Mesothelial cell of epicardium (in vitro differentiated cells): ENCODE measurements at regions not wholly inside any gene's neighbourhood (a gene's known extent, or its start where the extent isn't known, plus 50 kb on each side); places are given as distances from the start of the nearest gene placed in this dataset.

Source experiments
- DNase-seq, 2 experiments: peaks; one replicate each; pipeline ENCODE4 v3.0.0; 2021; ENCODE audit warnings: low spot score in 2 of 2; ENCODE audit not compliant: unreplicated experiment in 2 of 2
- H3K27ac Mint-ChIP-seq: 2 replicates; pipeline ENCODE4 v1.8.0; 2021; ENCODE audit warnings: mixed read lengths
- H3K27me3 Mint-ChIP-seq: 2 replicates; pipeline ENCODE4 v1.8.0; 2021; ENCODE audit warnings: low read depth, mixed read lengths
- H3K36me3 Mint-ChIP-seq: 2 replicates; pipeline ENCODE4 v1.8.0; 2021; ENCODE audit warnings: mixed read lengths
- H3K4me1 Mint-ChIP-seq: 2 replicates; pipeline ENCODE4 v1.8.0; 2021; ENCODE audit warnings: mixed read lengths
- H3K4me3 Mint-ChIP-seq: 2 replicates; pipeline ENCODE4 v1.8.0; 2021; ENCODE audit warnings: mild to moderate bottlenecking, moderate library complexity, mixed read lengths
- H3K9me3 Mint-ChIP-seq: 2 replicates; pipeline ENCODE4 v1.8.0; 2021; ENCODE audit warnings: mixed read lengths
- CTCF ChIP-seq: fragments of 200-600 bp; sonication (generic); IDR thresholded peaks from one replicate; pipeline ENCODE4 v1.5.0; 2021; ENCODE audit warnings: antibody characterized with exemption; ENCODE audit not compliant: unreplicated experiment

GRCh38 chr15:66859688-66860253 lies 157.7 kb downstream of the SMAD6 start:
- no peak for TF ChIP-seq CTCF
- Mint-ChIP-seq H3K4me3 (no peak overlapping the region), H3K4me1 (peaks cover 22% of the 10 kb centered on the region), H3K27me3 (no peaks in the 10 kb centered on the region), H3K27ac (no peak overlapping the region), H3K36me3 (peaks cover 2% of the 10 kb centered on the region), H3K9me3 (no peaks in the 10 kb centered on the region)
- no peak for DNase-seq

- no peak for TF ChIP-seq CTCF
- no peak overlapping the region for H3K27ac Mint-ChIP-seq
- peaks cover 2% of the 10 kb centered on the region for H3K36me3 Mint-ChIP-seq
- H3K9me3 Mint-ChIP-seq: no peaks in the 10 kb centered on the region
- DNase-seq: no peak
- no peak overlapping the region for H3K4me3 Mint-ChIP-seq
- peaks cover 16% of the 10 kb centered on the region for H3K4me1 Mint-ChIP-seq
- no peaks in the 10 kb centered on the region for H3K27me3 Mint-ChIP-seq
Observed at GRCh38 chr15:66860844-66861243, 158.8 kb downstream of the SMAD6 start.

GRCh38 chr15:66862111-66862939 lies 160.3 kb downstream of the SMAD6 start:
- peak in 1 of 2 experiments; percentile 30 for DNase-seq
- TF ChIP-seq CTCF: no peak
- H3K9me3 Mint-ChIP-seq: no peaks in the 10 kb centered on the region
- no peaks in the 10 kb centered on the region for H3K27me3 Mint-ChIP-seq
- H3K4me3 Mint-ChIP-seq: no peak overlapping the region
- H3K27ac Mint-ChIP-seq: peak overlapping the region; percentile 92
- H3K36me3 Mint-ChIP-seq: peaks cover 4% of the 10 kb centered on the region
- peaks cover 21% of the 10 kb centered on the region for H3K4me1 Mint-ChIP-seq

- peaks cover 4% of the 10 kb centered on the region for H3K36me3 Mint-ChIP-seq
- peak; percentile 93 for TF ChIP-seq CTCF
- no peaks in the 10 kb centered on the region for H3K9me3 Mint-ChIP-seq
- peak; percentile 64 to 93 for DNase-seq
- H3K27me3 Mint-ChIP-seq: no peaks in the 10 kb centered on the region
- peaks cover 21% of the 10 kb centered on the region for H3K4me1 Mint-ChIP-seq
- no peak overlapping the region for H3K4me3 Mint-ChIP-seq
- H3K27ac Mint-ChIP-seq: peak overlapping the region; percentile 92
Observed at GRCh38 chr15:66862940-66863335, 160.9 kb downstream of the SMAD6 start.

GRCh38 chr15:66863390-66864085 lies 161.5 kb downstream of the SMAD6 start:
- peak in 1 of 2 experiments; percentile 27 for DNase-seq
- Mint-ChIP-seq H3K27ac (no peak overlapping the region), H3K9me3 (no peaks in the 10 kb centered on the region), H3K4me3 (no peak overlapping the region), H3K36me3 (peaks cover 5% of the 10 kb centered on the region), H3K4me1 (peaks cover 21% of the 10 kb centered on the region), H3K27me3 (no peaks in the 10 kb centered on the region)
- no peak for TF ChIP-seq CTCF
